Stimulated activated CD4-positive, alpha-beta T cell treated with anti-CD3 and anti-CD28 coated beads, Interleukin-1b, Interleukin-23, amount 100 ng/mL, for 4 hours (primary cell): ENCODE measurements at regions not wholly inside any gene's neighbourhood (a gene's known extent, or its start where the extent isn't known, plus 50 kb on each side); places are given as distances from the start of the nearest gene placed in this dataset.
"Not testable (repeated sequence)": the region's sequence is repeated elsewhere in the genome, so short reads cannot be mapped to it uniquely, and the experiment has no call there.

Experiments used
- DNase-seq, 2 donors: peaks; one replicate each; pipeline ENCODE4 v3.0.0-alpha.2; 2020; ENCODE audit warnings: low read depth in 2 of 2

- no peak for DNase-seq
These were observed 450.2 kb downstream of the CCER1 start for GRCh38 chr12:90504806-90505205.

DNA sequence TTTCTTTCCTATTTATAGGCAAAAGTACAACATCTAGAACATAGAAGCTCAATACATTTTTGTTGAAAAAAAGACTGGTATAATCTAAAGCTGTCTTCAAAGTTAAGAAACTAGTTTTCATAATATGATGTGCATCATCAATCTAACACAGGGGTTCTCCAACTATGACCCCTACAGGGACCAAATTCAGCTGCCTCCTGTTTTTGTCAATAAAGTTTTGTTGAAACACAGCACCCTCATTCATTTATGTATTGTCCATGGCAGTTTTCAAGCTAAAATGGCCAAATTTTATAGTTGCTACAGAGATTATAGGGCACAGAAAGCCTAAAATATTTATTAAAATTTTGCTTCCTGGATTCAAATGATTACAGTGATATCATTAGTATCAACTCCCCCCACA is 452.9 kb downstream of the CCER1 start:
- no peak for DNase-seq

- no peak for DNase-seq
These were observed 453.6 kb downstream of the CCER1 start for GRCh38 chr12:90501412-90501811.

DNA sequence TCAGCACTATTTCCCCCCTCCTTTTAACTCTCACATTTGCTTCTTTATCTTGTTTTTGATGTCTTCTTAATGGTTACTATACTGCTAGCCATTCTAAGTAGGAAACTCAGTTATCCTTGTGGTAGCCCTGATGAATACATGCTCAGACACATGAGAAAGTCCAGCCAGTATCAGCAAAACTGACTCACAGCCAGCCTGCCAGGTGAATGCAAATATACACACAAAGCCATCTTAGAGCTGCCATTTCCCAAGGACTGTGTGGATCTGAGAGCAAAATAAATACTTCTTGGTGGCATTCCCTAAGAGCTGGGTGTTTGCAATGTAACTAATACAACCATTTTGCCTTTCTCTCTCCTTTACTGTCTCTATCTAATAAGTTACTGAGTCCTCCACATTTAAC is 455.2 kb downstream of the CCER1 start:
- no peak for DNase-seq

DNA sequence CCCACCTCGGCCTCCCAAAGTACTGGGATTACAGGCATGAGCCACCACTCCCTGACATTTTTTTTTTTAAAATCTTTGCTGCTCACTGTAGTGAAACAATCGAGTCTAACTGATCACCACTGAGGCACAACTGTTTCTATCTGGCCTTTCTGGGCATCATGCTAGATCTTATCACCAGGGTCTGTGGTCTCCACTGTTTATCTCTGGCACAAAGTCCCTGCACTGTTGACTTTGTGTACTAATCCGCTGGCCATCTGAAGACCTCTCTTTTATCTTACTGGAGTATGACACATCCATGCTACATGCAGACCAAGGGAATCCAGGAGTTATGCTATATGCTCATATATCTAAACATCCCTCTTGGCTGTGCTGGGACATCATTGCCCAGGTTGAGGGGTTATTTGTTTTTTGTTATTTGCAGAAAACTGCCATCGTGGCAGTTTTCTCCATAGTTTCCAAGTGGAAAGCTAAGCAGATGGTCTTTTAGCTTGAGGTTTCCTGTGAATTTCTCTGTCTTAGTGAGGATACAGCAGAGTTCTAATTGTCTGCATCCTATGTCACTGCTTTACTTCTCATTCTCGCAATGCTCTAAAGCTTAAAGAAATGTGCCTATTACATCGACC is 456.9 kb downstream of the CCER1 start:
- no peak for DNase-seq

- no peak for DNase-seq
These were observed 464.6 kb downstream of the CCER1 start for GRCh38 chr12:90490355-90490754.

- no peak for DNase-seq
These were observed 465.8 kb downstream of the CCER1 start for GRCh38 chr12:90489141-90489540.

- no peak for DNase-seq
These were observed 469.4 kb downstream of the CCER1 start for GRCh38 chr12:90485560-90485959.

DNA sequence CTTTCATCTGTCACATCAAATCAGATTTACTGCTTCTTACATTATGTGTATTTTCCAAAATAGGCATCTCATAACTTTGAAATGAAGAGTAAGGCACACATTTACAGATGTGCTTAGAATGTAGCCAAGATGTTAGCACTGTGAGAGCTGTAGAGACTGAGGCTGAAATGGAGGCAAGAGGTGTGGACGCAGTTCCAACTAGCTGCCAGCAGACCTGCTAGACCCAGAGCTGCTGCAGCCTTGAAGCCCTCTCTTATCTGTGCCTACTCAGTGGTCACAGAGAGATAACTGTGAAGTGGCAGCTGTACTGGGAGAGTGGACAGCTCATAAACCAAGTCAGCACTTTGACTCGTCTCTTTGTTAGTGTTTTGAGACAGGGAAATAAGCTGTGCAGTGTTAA is 470.9 kb downstream of the CCER1 start:
- DNase-seq: no peak

DNA sequence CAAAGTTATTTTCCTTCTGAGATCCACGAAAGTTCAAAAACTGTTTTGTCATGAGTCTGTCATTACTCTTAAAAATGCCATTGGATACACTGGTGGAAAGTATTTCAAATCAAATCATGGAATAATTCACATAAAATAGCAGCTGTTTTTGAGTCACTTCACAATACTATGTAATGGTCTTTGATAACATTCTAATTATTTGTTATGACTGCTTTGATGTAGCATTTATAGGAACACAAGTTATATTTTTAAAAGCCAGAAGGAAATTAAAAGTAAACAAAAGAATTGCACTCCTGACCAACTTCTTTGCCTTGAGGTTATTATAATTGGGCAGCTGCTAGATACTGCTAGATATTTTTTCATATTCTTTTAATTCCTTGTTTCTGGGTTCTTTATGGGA is 473.2 kb downstream of the CCER1 start:
- DNase-seq: no peak

DNA sequence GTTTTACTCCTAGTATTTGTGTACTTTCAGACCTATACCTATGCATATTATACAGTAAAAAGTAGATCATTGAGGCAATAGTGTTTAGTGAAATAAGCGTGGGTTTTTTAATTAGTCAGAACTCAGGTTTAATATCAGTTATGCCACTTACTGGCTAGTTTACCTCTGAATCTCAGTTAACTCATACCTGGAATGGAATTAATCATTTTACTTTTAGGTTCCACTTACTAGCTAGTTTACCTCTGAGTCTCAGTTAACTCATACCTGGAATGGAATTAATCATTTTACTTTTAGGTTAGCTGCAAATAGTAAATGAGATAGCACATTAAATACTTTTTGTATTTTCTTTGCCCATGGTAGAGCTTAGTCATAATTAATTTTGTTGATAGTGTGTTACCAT is 475.7 kb downstream of the CCER1 start:
- no peak for DNase-seq

GRCh38 chr12:90473831-90474230 is 481.1 kb downstream of the CCER1 start:
- no peak for DNase-seq

- no peak for DNase-seq
These were observed 494.3 kb downstream of the CCER1 start for GRCh38 chr12:90460681-90461080.

DNA sequence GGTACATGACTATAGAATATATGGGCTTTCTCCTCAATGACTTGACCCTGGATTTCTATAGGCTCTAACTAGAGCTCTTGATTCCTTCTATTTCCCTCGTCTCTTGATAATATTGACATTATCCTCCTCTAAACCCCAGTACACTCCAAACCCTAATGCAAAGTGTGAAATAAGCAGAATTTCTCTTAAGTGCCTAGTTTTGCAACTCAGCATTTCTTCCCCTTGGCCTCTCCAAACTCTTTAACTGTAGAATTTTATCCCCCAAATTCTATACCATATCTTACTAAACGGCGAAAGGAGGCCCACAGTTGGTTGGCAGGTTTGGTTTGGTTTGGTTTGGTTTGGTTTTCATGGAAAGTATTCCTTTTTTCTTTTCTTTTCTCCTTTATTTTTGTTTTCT is 498.7 kb downstream of the CCER1 start:
- no peak for DNase-seq

DNA sequence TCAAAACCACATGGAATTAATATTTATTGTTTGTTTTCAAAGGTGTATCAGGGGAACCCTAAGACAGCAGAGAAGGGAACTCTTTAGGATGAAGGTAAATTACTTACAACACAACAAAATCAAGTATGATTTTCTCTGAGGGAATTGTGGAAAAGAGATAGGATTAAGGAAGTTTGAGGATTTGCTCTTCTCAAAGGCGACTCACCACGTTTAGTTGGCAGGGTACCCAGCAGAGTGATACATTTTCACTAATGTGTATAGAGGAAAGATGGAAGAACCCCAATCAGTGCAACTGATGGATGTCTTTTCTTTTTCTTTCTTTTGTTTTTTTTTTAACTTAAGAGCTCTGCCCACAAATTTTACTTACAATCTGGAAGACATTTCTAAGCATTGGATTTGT is 499.2 kb downstream of the CCER1 start:
- DNase-seq: no peak

DNA sequence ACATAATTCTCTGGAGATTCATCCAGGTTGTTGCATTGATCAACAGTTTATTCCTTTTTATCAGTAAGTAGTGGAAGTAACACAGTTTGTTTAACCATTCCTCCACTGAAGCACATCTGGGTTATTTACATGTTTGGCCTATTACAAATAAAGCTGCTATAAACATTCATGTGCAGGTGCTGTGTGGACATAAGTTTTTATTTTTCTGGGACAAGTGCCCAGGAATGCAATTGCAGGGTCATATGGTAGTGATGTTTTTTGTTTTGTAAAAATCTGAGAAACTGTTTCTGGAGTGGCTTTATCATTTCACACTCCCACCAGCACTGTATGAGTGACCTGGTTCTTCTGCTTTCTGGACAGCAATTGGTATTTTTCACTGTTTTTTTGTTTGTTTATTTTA is 505.4 kb downstream of the CCER1 start:
- no peak for DNase-seq

DNA sequence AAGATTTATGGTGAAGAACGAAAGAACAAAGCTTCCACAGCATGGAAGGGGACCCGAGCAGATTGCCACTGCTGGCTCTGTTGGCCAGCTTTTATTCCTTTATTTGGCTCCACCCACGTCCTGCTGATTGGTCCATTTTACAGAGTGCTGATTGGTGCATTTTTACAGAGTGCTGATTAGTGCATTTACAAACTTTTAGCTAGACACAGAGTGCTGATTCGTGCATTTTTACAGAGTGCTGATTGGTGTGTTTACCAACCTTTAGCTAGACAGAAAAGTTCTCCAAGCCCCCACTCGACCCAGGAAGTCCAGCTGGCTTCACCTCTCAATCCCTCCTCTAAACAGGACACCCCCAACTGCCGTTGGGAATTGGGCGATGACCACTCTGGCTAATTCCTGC is 511.5 kb downstream of the CCER1 start:
- DNase-seq: not testable (repeated sequence)

DNA sequence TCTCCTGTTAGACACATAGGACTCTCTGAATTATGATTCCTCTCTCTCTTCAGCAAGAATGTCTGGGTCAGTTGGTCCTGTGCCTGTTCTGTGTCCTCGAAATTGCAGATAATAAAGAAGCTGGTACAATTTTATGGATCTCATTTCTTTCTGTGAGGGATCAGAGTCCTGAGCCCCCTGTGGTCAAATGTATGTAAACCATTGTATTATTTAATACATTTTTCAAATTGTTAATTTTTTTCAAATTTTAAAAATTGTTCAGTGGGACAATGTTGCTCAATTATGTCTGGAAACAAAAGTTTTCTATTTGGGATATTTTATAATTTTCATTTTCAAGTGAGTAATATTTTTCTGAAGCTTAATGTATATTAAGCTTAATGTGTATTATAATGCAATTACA is 513.5 kb downstream of the CCER1 start:
- no peak for DNase-seq

DNA sequence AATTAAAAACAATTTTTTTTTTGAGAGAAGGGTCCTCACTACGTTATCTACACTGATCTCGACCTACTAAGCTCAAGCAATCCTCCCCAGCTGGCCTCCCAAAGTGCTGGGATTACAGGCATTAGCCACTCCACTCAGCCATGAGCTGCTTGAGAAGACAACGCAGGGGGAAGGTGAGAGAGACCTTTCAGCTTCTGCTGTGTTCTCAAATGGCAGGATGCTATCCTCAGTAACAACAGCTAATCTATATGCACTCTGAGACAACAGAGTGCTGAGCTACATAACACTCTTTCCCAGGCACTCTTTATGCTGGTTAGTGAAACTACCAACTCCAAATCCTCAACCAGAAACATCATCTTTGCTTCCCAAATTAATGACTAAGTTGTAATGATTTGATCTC is 526.1 kb downstream of the CCER1 start:
- DNase-seq: no peak

- DNase-seq: no peak
These were observed 526.5 kb downstream of the CCER1 start for GRCh38 chr12:90428465-90428864.

- no peak for DNase-seq
These were observed 531.0 kb downstream of the CCER1 start for GRCh38 chr12:90423965-90424364.

GRCh38 chr12:90410962-90411361 is 544.0 kb downstream of the CCER1 start:
- DNase-seq: no peak

DNA sequence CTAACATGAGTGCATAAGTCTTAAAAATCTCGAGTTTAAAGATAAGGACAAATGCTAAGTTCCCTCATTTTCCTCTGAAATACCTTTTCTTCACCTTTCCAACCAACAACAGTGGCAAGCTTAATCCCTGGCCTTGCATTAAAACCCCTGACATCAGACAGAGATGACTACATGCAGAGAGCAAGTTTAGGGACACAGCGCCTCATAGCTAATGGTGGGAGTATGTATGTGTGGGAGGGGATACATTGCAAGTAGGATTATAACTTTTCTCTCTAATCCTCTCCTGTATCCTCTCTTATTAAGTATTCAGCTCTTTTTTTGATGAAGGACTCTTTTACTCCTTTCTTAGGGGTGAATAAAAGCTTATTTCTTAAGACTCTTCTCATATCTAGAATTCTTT is 547.1 kb downstream of the CCER1 start:
- no peak for DNase-seq

DNA sequence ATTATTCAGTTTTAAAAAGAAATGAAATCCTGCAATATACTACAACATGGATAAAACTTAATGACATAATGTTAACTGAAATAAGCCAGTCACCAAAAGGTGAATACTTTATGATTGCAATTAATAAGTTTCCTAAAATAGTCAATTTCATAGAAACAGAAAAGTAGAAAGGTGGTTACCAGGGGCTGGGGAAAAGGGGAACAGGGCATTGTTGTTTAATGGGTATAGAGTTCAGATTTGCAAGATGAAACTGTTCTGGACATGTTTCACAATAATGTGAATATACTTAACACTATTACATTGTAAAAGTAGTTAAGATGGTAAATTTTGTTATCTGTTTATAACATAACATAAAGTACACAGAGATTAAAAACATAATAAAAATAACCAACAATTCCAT is 550.9 kb downstream of the CCER1 start:
- no peak for DNase-seq

GRCh38 chr12:90401185-90401584 is 553.8 kb downstream of the CCER1 start:
- DNase-seq: no peak
